HUDEP-2 (cell line): ENCODE measurements at regions not wholly inside any gene's neighbourhood (a gene's known extent, or its start where the extent isn't known, plus 50 kb on each side); places are given as distances from the start of the nearest gene placed in this dataset.

Source experiments
- DNase-seq, 76 experiments: peaks; one replicate each; lab custom pipeline; 2025; ENCODE audit not compliant: unreplicated experiment in 76 of 76; lab: John Stamatoyannopoulos, UW

DNA sequence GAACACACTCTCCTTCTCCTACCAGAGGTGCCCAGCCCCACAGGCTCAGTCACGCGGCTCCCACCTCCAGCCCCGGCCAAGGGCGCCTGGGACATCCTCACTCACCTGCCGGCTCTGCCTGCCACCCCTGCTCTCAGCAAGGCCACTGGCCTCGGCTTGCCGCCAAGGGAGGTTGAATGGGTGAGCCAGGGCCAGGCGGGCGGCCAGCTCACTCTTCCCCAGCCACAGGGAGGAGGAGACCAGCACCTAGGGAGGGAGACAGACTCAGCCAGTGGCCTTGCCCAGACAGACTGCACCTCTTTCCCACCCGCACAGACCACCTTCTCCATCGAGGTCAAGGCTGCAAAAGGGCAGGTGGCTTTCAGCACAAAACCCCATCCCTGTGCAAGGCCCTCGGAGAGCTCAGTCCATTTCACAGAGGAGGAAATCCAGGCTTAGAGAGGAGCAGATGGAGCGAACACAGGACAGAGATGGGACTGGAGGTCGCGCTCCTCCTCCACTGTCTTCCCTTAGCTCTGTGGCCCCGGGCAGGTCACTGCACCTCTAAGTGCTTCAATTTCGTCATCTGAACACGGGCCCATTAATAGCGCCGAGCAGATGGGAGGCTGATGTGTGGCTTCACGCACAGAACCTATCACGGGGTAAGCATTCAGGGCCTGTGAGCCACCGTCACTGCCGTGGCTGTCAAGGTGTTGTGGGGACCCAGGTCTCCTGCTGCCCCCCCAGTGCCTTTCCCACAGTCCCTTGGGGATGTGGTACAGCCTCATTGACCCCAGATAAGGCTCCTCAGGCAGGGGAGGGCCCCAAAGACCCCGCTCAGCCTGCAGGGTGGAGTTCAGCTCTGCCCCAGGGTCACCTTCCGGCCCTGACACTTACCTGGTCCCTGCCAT, 56.1 kb downstream of the RMI2 start:
- DNase-seq = peak in 1 of 76 experiments; percentile 9

DNA sequence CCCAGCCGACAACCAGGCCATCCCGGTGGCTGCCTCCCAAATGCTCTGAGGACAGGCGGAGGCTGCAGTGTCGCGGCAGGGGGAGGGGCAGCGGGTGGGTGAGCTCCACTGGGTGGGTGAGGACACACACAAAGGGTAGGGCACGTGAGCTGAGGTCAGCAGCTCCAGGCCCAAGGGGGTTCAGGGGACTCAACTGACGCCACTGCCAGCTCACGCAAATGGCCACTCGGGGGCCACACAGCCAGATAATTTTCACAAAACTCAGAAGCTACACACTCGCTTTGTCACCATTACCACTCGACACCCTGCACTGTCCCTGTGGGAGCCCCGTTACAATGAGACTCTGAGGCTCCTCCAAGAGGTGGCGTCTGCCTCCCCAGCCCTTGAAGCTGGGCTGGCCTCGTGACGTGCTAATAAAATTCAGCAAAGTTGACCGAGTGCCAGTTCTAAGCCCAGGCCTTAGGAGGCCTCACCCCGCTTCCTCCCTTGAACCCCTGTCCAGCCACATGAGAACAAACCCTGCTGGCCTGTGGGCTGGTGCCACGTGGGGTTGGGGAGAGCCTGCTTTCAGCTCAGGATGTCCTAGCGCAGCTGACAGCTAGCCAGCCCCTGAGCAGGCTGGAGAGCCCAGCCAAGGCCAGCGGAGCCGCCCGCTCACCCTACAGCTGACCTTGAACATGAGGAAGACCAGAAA, 56.9 kb downstream of the RMI2 start:
- DNase-seq = no peak

DNA sequence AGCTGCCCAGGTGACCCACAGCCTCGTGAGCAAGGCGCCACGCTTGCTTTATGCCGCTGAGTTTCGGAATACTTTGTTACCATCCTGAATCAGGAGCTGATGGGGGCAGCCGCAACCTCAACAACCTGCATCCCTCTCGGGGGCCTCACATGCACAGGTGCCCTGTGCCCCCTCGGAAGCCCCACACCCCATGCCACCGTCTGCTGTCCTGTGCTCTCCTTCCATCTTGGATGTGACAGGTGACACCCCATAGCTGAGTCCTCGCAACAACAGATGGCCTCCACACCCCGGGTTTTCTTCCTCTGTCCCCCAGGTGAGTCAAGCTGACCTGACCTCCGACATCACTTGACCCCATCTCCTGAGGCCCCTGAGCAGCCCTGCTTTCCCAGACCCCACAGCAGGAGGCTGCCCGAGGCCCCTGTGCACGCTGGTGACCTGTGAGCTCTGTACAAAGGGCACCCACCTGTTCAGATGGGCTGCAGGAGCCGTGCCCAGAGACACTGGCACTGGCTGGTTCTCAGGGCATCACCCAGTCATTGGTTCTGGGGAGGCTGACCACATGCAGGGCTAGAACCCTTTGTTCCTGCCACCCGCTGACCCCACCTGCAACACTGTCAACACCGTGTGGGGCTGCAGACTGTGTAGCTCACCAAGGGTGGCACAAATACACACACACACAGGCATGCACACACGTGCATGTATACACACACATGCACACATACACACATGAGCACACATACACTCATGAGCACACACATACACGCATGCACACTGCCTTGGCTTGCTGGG, 57.7 kb downstream of the RMI2 start:
- no peak for DNase-seq

DNA sequence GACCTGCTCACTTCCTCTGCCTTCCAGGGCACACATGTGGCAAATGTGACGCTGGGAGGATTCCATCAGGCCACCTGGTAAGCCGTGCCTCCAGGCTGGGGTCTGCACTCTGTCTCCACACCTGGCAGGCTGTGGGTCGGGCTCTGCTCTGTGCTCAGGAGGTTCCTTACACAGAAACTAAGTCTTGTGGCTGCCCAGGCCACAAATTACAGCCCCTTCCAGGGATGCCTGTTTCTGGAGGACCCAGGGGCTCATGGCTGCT, 58.2 kb downstream of the RMI2 start:
- no peak for DNase-seq

DNA sequence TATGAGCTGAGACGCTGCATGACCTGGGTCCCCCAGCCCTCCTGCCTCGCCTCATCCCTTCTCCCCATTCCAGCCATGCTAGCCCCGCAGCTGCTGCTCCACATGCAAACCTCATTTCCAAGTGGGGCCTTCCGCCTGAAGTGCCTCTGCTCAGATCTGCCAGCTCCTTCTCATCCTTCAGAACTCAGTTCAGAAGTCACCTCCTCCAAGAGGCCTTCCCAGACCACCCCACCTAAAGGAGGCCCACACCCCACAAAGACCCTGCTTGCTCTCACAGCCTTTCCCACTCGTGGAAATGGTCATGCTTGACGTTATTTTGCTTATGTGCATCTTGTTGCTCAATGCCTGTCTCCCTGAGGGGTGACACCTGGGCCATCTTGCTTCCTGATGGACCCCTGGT, 58.7 kb downstream of the RMI2 start:
- DNase-seq = no peak

DNA sequence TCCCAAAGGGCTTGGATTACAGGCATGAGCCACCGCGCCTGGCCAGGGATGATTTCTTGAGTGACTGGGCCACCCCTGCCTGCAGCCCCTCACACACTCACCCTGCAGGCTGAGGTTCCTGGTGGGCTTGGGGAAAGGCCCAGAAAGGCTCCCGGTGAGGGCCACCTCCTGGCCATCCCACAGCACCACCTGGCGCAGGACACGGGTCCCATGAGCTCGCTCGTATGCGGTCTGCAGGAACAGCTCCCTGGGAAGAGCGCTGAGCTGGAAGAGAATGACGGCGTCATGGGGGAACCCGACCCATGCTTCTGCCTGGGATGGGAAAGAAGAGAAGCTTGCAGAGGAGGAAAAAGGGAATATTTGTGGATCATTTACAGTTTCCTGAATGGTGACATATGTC, 59.3 kb downstream of the RMI2 start:
- no peak for DNase-seq

DNA sequence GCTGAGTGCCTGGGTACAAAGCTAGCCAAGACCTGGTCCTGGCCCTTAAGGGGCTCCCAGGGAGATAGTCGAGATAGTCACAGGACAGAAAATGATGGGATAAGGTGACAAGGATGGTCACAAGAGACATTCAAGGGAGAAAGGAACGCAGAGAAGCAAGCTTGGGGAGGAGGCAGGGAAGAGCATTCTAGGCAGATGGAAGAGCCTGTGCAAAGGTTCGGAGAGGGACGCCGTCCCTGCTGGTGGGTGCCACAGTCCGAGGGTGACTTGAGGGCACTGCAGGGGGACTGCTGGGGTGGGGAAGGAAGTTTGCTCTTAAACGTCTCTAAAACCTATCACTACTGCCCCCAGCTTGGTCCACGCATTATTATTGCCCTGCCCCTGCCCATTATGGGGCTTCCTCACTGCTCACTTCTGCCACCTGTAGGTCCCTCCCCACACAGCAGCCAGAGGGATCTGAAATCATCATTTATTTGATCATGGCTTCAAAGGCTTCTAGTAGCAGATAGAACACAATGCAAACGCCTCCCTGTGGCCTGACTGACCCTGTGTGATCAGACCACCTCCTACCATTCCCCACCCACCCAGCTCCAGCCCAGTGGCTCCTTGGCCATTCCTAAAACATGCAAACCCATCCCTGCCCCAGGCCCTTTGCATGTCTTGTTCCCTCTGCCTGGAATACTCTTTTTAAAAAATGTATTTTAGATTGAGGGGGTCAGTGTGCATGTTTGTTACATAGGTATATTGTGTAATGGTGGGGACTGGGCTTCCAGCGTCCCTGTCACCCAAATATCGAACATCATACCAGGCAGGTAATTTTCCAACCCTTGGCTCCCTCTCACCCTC, 60.3 kb downstream of the RMI2 start:
- DNase-seq = peak in 33 of 76 experiments; percentile 2 to 54 (median 19)

DNA sequence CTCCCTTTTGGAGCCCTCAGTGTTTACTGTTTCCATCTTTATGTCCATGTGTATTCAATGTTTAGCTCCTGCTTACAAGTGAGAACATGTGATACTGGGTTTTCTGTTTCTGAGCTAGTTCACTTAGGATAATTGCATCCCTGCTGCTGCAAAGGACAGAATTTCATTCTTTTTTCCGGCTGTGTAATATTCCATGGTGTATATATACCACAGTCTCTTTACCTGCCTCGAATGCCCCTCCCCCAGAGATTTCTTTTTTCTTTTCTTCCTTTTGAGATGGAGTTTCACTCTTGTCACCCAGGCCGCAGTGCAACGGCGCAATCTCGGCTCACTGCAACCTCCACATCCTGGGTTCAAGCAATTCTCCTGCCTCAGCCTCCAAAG, 60.9 kb downstream of the RMI2 start:
- DNase-seq = no peak

DNA sequence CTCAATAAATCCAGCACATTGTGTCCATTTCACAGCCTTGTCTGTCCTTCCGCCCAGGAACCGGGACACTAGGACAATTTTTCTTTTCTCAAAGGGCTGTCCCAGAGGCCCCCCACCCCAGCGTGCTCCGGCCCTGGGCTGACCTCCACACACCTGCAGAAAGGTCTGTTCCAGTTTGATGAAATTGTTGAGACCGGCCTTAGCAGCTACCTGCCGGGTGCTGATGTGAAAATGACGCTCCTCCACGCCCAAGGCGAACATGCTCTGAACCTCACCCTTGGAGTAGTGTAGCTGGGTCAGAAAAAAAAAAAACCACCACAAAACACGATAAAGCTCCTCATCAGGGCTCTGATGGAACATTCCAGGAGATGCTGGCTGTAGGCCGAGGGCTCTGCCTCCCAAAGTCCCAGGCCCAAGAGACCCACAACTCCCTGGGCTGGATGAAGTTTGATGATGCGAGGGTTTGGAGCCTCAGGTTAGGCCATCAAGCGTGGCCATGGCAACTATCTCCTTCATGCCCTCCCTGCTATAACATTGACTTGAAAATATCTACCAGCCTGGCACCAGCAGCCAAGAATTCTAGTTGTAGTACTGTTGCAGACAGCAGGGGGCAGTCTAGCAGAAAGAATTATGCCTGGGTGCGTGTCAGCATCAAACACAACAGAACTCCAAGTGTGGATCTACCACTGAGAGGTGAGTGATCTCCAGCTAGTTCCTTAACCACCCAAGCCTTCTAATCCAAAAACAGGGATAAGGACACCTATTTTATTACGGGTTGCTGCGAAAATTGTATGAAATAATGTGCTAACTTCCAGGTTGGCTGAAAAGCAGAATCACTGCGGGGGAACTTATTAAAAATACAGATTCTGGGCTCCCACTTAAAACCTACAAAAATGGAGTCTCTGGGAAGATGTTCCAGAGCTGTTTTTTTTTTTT, 62.1 kb downstream of the RMI2 start:
- DNase-seq = peak in 62 of 76 experiments; percentile 7 to 71 (median 33)

DNA sequence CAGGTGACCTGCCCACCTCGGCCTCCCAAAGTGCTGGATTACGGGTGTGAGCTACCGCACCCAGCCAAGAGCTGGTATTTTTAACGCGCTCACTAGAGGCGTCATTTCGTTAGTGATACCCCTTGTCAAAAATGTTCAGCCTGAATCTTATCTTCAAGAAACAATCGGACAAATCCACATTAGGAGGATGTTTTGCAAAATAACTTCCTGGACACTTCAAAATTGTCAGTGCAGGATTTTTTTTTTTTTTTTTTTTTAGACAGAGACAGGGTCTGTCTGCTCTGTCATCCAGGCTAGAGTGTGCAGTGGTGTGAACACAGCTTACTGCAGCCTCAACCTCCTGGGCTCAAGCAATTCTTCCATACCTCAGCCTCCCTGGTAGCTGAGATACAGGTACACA, 63.0 kb downstream of the RMI2 start:
- no peak for DNase-seq

DNA sequence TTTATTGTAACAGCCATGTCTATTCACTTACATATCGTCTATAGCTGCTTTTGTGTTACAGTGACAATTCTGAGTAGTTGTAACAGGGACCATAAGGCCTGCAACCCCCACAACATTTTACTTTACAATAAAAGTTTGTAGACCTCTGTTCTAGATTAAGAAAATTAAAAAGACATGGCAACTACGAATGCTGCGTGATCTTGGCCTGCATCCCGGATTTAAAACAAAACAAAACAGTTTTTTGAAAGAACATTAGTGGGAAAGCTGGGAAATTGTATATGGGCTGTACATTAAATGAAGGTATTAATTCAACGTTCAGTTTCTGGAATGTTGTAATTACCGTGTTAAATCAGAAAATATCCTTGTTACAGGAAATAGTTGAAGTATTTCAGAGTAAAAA, 64.1 kb downstream of the RMI2 start:
- DNase-seq = no peak

DNA sequence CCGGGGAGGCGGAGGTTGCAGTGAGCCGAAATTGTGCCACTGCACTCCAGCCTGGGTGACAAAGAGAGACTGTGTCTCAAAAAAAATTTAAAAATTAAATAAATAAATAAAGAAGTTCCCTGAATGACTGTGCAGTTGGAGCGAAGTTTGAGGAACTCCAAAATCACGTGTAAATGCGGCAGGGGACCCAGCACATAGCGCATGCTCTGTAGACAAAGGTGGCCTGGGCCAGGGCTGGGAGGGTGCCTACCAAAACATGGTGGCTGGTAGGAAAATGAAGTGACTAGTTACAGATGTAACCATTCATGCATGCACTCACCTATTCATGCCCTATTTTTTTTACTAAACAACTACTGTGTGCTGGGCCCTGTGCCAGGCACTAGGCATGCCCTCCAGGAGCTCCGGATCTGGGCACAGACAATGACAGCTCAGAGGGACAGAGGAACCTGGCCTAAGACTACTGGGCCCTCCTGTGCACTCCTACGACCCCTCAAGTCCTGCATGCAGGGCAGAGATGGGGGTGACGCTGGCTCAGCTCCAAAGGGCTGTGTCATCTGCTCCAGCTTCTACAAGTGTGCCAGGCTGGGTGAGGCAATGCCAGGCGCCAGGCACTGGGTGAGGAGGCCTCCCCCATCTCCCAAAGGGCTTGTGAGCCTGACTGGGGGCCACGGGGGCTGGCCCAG, 65.3 kb downstream of the RMI2 start:
- no peak for DNase-seq

DNA sequence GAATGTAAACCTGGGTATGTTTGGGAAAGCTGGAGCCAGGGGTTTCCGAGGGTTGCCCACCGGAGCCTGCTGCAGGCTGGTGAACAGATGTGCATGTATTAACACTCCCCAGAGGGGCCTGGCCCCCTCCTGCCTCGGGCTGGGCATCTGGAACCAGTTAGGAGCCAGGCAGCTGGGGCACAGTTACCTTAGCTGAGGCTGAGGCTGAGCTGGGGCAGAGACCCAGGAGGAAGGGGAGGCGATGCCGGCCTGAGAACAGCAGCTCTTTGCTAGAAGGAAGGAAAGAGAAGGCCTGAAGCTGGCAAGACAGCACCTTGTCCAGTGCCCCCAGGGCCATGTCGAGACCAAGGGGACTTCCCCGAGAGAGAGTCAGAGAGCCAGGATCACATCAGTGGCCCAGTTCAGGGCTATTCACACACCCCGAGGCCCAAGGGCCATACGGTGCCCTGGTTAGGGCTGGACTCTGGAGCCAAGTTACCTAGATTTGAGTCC, 65.8 kb downstream of the RMI2 start:
- no peak for DNase-seq

DNA sequence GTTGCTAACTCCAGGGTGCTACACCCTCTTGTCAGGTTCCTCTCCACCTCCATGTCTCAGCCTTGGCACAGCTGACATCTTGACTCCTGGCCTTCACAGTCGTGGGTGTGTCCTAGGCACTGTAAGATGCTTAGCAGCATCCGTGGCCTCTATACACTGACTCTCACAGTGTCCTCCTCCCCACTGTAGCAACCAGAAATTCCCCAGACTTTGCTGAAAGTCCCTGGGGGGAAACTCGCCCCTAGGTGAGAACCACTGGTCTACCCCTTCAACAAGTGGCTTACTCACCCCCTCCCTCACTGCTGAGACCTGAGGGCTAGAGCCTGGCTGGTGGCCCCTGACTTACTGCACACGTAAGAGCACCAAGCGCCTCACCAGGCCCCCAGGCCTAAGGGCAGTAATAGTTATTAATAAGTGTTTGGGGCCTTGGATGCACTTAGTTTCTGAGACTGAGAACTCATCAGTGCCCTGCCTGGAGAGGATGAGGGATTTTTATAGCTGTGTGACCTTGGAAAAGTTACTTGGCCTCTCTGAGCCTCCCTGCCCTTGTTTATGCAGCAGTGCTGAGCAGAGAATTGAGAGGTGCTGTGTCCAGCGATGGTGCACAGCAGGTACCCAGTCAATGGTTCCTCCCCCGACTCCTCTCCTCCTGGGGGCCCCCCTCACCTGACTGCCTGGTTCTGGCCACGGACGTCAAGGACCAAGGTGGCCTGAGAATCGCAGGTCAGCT, 67.1 kb downstream of the RMI2 start:
- no peak for DNase-seq

DNA sequence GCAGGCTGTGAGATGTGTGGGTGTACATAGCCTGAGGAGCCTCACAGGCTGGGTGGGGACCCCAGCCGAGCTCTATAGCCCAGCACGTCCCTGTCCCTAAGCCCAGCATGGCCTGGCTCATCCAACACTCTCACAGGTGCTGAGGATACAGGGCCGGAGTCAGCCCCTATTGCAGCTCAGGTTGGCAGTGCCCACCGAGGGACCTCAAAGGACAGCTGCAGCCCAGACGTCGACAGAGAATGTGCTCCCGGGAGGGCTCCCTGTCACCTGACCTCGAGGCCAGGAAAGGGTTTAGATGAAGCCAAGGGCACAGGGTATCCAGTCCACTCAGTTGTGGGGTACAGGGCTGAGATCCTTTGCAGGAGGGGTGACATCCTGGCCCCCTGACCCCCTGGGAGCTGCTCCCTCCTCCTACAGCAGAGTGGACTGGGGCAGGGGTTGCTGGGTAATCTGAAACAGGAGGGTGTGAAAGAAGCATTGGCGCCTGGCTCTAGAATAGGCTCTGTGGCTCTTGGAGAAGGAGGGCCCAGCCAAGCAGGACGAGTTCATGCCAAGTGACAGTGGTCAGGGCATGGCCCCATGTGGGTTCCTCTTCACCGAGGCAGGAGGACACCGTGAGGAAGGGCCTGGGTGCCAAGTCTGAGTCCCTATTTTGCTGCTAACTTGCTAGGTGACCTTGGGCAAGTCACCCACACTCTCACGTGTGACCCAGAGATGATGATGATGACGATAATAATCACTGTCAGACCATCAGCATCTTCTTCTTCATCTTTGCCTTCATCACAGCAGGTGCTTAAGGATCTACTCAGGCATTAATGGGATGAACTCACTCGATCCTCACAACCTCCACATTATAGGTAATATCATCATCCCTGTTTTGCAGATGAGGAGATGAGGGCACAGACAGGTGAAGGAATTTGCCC, 68.0 kb downstream of the RMI2 start:
- DNase-seq = no peak

DNA sequence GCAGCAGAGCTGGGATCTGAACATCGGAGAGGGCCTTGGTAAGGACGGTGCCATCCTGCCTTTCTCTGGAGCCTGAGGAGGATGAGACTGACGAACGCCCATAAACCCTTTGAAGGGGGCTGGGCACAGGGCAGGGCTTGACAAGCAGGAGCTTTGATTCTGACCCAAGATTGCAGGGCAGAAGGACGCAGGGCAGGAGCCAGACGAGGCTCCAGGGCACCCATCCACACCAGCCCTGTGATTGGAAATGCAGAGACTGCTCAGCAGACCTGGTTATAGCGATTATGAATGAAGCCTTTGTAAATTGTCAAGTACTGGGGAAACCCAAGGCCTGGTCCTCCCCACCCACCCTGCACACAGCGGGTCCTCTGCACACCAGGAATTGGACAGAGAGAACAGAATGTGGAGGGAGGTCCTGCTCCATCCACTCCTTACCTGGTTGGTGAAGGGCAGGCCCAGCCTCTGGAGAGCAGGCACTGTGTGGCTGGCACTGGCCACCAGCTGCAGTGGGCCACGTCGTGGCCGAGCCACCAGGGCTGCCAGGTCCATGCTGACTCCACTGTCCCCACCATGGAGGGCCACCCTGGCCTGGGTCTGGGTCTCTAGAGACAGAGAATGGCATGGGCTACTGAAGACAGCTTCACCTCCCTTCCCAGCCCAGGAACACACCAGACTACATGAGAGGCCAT, 68.8 kb downstream of the RMI2 start:
- DNase-seq = no peak
